Mucosa of descending colon (tissue), 3 donors: ENCODE measurements at regions not wholly inside any gene's neighbourhood (a gene's known extent, or its start where the extent isn't known, plus 50 kb on each side); places are given as distances from the start of the nearest gene placed in this dataset.

Source experiments
- ATAC-seq: fragments of 200-7000 bp; cut with Tn5 transposase; one replicate; pipeline ENCODE4 v1.9.1; 2020; ENCODE audit warnings: mild to moderate bottlenecking, moderate library complexity
- DNase-seq, 3 donors: peaks; one replicate each; pipeline ENCODE4 v3.0.0-alpha.2; 2020
- H3K36me3 ChIP-seq: fragments of 200-600 bp; one replicate; pipeline ENCODE4 v1.8.0; 2021; ENCODE audit warnings: low read depth, mild to moderate bottlenecking
- H3K4me1 ChIP-seq: fragments of 200-600 bp; one replicate; pipeline ENCODE4 v1.8.0; 2021; ENCODE audit warnings: low read depth, mild to moderate bottlenecking
- H3K4me3 ChIP-seq: fragments of 200-600 bp; one replicate; pipeline ENCODE4 v1.8.0; 2021; ENCODE audit warnings: mild to moderate bottlenecking
- H3K9me3 ChIP-seq: fragments of 200-600 bp; one replicate; pipeline ENCODE4 v1.8.0; 2021; ENCODE audit warnings: mild to moderate bottlenecking
- CTCF ChIP-seq: fragments of 200-600 bp; IDR thresholded peaks from one replicate; pipeline ENCODE4 v1.8.0; 2022; ENCODE audit warnings: antibody characterized with exemption, mild to moderate bottlenecking
- intact Hi-C, 2 donors: fragments of 100-400 bp; cut with DNase I in 1 of 2; cut with micrococcal nuclease in 1 of 2; formaldehyde crosslinking; loops; one replicate each; pipeline versions ENCODE4 v1.11.0 to v1.11.1; 2022; cut with DNase I, micrococcal nuclease
- donor health status: DM: no; HTN: no; CAD: no; lungs with moderate emphysema.
- donor health status: DM: no; HTN: no; CAD: no.
- donor health status: DM: no; HTN: yes; CAD: no.

- DNase-seq (no peak), ATAC-seq (no peak)
- intact Hi-C loops: no loop called here
- no peak for TF ChIP-seq CTCF
- no peaks in the 10 kb centered on the region for H3K36me3 ChIP-seq
- H3K9me3 ChIP-seq: no peaks in the 10 kb centered on the region
- no peak overlapping the region for H3K4me3 ChIP-seq
- no peaks in the 10 kb centered on the region for H3K4me1 ChIP-seq
Measured at GRCh38 chr11:95585069-95585751, 204.4 kb downstream of the FAM76B start.

GRCh38 chr11:95584589-95584988, 205.0 kb downstream of the FAM76B start:
- no peaks in the 10 kb centered on the region for H3K4me1 ChIP-seq
- H3K9me3 ChIP-seq: no peaks in the 10 kb centered on the region
- intact Hi-C loops: no loop called here
- no peak for TF ChIP-seq CTCF
- H3K4me3 ChIP-seq: no peak overlapping the region
- ATAC-seq (no peak), DNase-seq (no peak)
- H3K36me3 ChIP-seq: no peaks in the 10 kb centered on the region

- ATAC-seq: no peak
- H3K4me3 ChIP-seq: no peak overlapping the region
- intact Hi-C loops: no loop called here
- H3K36me3 ChIP-seq: no peaks in the 10 kb centered on the region
- TF ChIP-seq CTCF: no peak
- no peak for DNase-seq
- no peaks in the 10 kb centered on the region for H3K4me1 ChIP-seq
- no peaks in the 10 kb centered on the region for H3K9me3 ChIP-seq
Measured at GRCh38 chr11:95584180-95584579, 205.4 kb downstream of the FAM76B start.

- no peak for ATAC-seq
- no peak for TF ChIP-seq CTCF
- no peaks in the 10 kb centered on the region for H3K9me3 ChIP-seq
- no peak overlapping the region for H3K4me3 ChIP-seq
- H3K4me1 ChIP-seq: no peaks in the 10 kb centered on the region
- no peak for DNase-seq
- intact Hi-C loops: no loop called here
- H3K36me3 ChIP-seq: no peaks in the 10 kb centered on the region
Measured at GRCh38 chr11:95577716-95578460, 211.7 kb downstream of the FAM76B start.

GRCh38 chr11:95576146-95576845, 213.3 kb downstream of the FAM76B start:
- Histone ChIP-seq H3K4me3 (no peak overlapping the region), H3K9me3 (no peaks in the 10 kb centered on the region), H3K4me1 (no peaks in the 10 kb centered on the region), H3K36me3 (no peaks in the 10 kb centered on the region)
- intact Hi-C loops: no loop called here
- DNase-seq (no peak), ATAC-seq (no peak)
- no peak for TF ChIP-seq CTCF
